Hepatocyte (in vitro differentiated cells): ENCODE measurements at regions not wholly inside any gene's neighbourhood (a gene's known extent, or its start where the extent isn't known, plus 50 kb on each side); places are given as distances from the start of the nearest gene placed in this dataset.

ENCODE experiments used
- EZH2 ChIP-seq: fragments of 200-600 bp; sonication (generic); IDR thresholded peaks from 2 replicates; pipeline ENCODE4 v1.6.1; 2016; ENCODE audit warnings: antibody characterized with exemption, mild to moderate bottlenecking, borderline replicate concordance
- TF ChIP-seq, protein P1 (sequence below): fragments of 200-600 bp; sonication (generic); IDR thresholded peaks from 2 replicates; pipeline ENCODE4 v1.5.1; 2016; ENCODE audit warnings: antibody characterized with exemption, mild to moderate bottlenecking; ENCODE audit not compliant: poor library complexity

DNA sequence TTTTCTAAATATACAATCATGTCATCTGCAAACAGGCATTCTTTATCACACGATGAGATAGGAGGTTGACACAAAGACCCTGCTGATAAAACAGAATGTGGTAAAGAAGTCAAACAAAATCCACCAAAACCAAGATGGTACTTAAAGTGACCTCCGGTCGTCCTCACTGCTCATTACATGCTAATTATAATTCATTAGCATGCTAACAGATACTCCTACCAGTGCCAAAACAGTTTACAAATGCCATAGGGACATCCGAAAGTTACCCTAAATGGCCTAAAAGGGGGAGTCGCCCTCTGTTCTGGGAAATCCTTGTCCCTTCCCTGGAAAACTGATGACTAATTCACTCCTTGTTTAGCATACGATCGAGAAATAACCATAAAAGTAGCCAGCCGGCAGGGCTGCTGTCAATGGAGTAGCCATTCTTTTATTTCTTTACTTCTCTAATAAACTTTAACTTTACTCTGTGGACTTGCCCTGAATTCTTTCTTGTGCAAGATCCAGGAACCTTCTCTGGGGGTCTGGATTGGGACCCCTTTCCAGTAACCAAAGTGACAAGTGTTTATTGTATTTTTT lies 126.6 kb downstream of the CCDC71L start:
- TF ChIP-seq, protein P1, sequence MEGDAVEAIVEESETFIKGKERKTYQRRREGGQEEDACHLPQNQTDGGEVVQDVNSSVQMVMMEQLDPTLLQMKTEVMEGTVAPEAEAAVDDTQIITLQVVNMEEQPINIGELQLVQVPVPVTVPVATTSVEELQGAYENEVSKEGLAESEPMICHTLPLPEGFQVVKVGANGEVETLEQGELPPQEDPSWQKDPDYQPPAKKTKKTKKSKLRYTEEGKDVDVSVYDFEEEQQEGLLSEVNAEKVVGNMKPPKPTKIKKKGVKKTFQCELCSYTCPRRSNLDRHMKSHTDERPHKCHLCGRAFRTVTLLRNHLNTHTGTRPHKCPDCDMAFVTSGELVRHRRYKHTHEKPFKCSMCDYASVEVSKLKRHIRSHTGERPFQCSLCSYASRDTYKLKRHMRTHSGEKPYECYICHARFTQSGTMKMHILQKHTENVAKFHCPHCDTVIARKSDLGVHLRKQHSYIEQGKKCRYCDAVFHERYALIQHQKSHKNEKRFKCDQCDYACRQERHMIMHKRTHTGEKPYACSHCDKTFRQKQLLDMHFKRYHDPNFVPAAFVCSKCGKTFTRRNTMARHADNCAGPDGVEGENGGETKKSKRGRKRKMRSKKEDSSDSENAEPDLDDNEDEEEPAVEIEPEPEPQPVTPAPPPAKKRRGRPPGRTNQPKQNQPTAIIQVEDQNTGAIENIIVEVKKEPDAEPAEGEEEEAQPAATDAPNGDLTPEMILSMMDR, result no peak
- TF ChIP-seq EZH2, result no peak
